Heart left ventricle (tissue), 16 donors: ENCODE measurements at regions not wholly inside any gene's neighbourhood (a gene's known extent, or its start where the extent isn't known, plus 50 kb on each side); places are given as distances from the start of the nearest gene placed in this dataset.

Experiments
- ATAC-seq, 4 donors: fragments of 200-7000 bp; cut with Tn5 transposase; one replicate each; pipeline ENCODE4 v1.9.1; 2020 to 2022; ENCODE audit warnings: moderate library complexity in 4 of 4, mild to moderate bottlenecking in 3 of 4, moderate number of reproducible peaks in 1 of 4
- DNase-seq, 5 donors: peaks; one replicate each; pipeline ENCODE4 v3.0.0-alpha.2; 2020
- H3K27ac ChIP-seq, 12 donors: fragments of 200-600 bp; sonication (generic) in 4 of 12; one replicate each; pipeline versions ENCODE4 v1.5.0 to v1.8.0; 2016 to 2022; ENCODE audit warnings: mild to moderate bottlenecking in 2 of 12
- H3K27me3 ChIP-seq, 9 donors: fragments of 200-600 bp; sonication (generic) in 2 of 9; one replicate each; pipeline versions ENCODE4 v1.5.1 to v1.8.0; 2016 to 2022; ENCODE audit warnings: mild to moderate bottlenecking in 3 of 9
- H3K36me3 ChIP-seq, 9 donors: fragments of 200-600 bp; sonication (generic) in 2 of 9; one replicate each; pipeline versions ENCODE4 v1.5.0 to v1.8.0; 2018 to 2022; ENCODE audit warnings: mild to moderate bottlenecking in 2 of 9
- H3K4me1 ChIP-seq, 12 donors: fragments of 200-600 bp; sonication (generic) in 4 of 12; one replicate each; pipeline versions ENCODE4 v1.5.0 to v1.8.0; 2016 to 2022; ENCODE audit warnings: mild to moderate bottlenecking in 3 of 12
- H3K4me3 ChIP-seq, 12 donors: fragments of 200-600 bp; sonication (generic) in 4 of 12; one replicate each; pipeline versions ENCODE4 v1.5.0 to v1.8.0; 2017 to 2022; ENCODE audit warnings: mild to moderate bottlenecking in 9 of 12, moderate library complexity in 4 of 12
- H3K9me3 ChIP-seq, 12 donors: fragments of 200-600 bp; sonication (generic) in 4 of 12; one replicate each; pipeline versions ENCODE4 v1.5.0 to v1.8.0; 2016 to 2022; ENCODE audit warnings: mild to moderate bottlenecking in 1 of 12
- CTCF ChIP-seq, 12 donors: fragments of 200-600 bp; sonication (generic) in 4 of 12; IDR thresholded peaks; one replicate each; pipeline versions ENCODE4 v1.5.0 to v1.8.0; 2018 to 2022; ENCODE audit warnings: antibody characterized with exemption in 12 of 12, mild to moderate bottlenecking in 5 of 12
- POLR2A ChIP-seq, 2 donors: fragments of 450-650 bp; IDR thresholded peaks; one replicate each; pipeline ENCODE4 v1.6.1; 2017; ENCODE audit warnings: antibody characterized with exemption in 2 of 2, mild to moderate bottlenecking in 2 of 2, moderate library complexity in 2 of 2
- WGBS, 4 donors: extraction: QIAGEN DNeasy Blood & Tissue Kit in 2 of 4; methylation state at CpG; one replicate each; pipeline versions ENCODE4 v1.1.5 to v1.1.7; 2013 to 2018; 5-methylcytosine and 5-hydroxymethylcytosine counted together
- intact Hi-C, 10 donors: fragments of 100-400 bp; cut with DNase I; formaldehyde crosslinking; loops; one replicate each; pipeline versions ENCODE4 v1.11.1 to v1.14.2; 2022
- donor health status: ischemic (EF 13 %, LVEDD 7.1; RV severe dilation, severe dysfunction).
- donor health status: healthy with polysubstance abuse.
- donor health status: DM: no; HTN: yes; CAD: no.
- donor health status: DM: no; HTN: no; CAD: no.
- donor health status: ischemic (EF 25% LVEDD 6.9; RV normal size, moderate dysfunction).
- donor health status: ischemic (EF 25% LVEDD 5.7; RV mildly dilated, moderate dysfunction).
- donor health status: healthy.
- donor health status: DM: yes; HTN: yes; CAD: no.
- donor health status: ischemic (EF 35%, LVEDD 5.7; RV mildly dilated, moderate dysfunction).
- donor health status: nonischemic (EF 11% LVEDD 7.7; RV severe dilation, severe dysfunction).
- donor health status: DM: yes; HTN: yes; CAD: no.
- donor health status: PGD.
- donor health status: ischemic (EF 29% LVEDD 5.4; RV normal size, mild dysfunction).
- donor health status: nonischemic (EF 23%, LVEDD 6.1; RV moderate dilation, normal function).

- DNase-seq (no peak), ATAC-seq (no peak)
- peaks cover 0 to 32% (median 15%) of the 10 kb centered on the region in 12 donors for H3K4me1 ChIP-seq
- intact Hi-C loops: loop anchor here in 2 of 10 donors (10.0 kb wide), 2 partner anchors 75 to 495 kb away; no protein-coding TSS in a partner anchor
- no peak for TF ChIP-seq CTCF (IDR thresholded peaks at IDR 0.05)
- TF ChIP-seq POLR2A (IDR thresholded peaks at IDR 0.05): no peak
- 79 to 89% (median 87%) methylated on average over 8 of the region's 8 CpGs for WGBS, 4 donors
- no peaks in the 10 kb centered on the region for H3K36me3 ChIP-seq
- H3K9me3 ChIP-seq: no peaks in the 10 kb centered on the region
- H3K27me3 ChIP-seq: no peaks in the 10 kb centered on the region
- H3K4me3 ChIP-seq: no peak overlapping the region
- H3K27ac ChIP-seq: peak overlapping the region in 8 of 12 donors; percentile 16 to 63 (median 34)
Observed at GRCh38 chr9:13939701-13940490, 374.0 kb downstream of the NFIB start.

- 12 to 27% (median 26%) methylated on average over 1 of the region's 1 CpG for WGBS, 4 donors
- H3K36me3 ChIP-seq: no peaks in the 10 kb centered on the region
- no peaks in the 10 kb centered on the region for H3K9me3 ChIP-seq
- H3K4me3 ChIP-seq: no peak overlapping the region
- peak; percentile 9 to 77 (median 70) for ATAC-seq
- intact Hi-C loops: loop anchor here in 1 of 10 donors (10.0 kb wide), 1 partner anchor 494 kb away; no protein-coding TSS in a partner anchor
- peak overlapping the region in 9 of 12 donors; percentile 16 to 63 (median 36) for H3K27ac ChIP-seq
- no peaks in the 10 kb centered on the region for H3K27me3 ChIP-seq
- H3K4me1 ChIP-seq: peaks cover 0 to 32% (median 15%) of the 10 kb centered on the region in 12 donors
- TF ChIP-seq POLR2A (IDR thresholded peaks at IDR 0.05) (no peak), CTCF (IDR thresholded peaks at IDR 0.05) (no peak)
- no peak for DNase-seq
Observed at GRCh38 chr9:13939134-13939533, 374.8 kb downstream of the NFIB start.

GRCh38 chr9:13934416-13934815 is 379.5 kb downstream of the NFIB start:
- ATAC-seq (no peak), DNase-seq (no peak)
- TF ChIP-seq CTCF (IDR thresholded peaks at IDR 0.05): no peak
- Histone ChIP-seq H3K4me3 (no peak overlapping the region), H3K9me3 (no peaks in the 10 kb centered on the region), H3K4me1 (peaks cover 0 to 29% (median 10%) of the 10 kb centered on the region in 12 donors), H3K27me3 (no peaks in the 10 kb centered on the region), H3K27ac (no peak overlapping the region), H3K36me3 (no peaks in the 10 kb centered on the region)
- intact Hi-C loops: loop anchor here in 1 of 10 donors (10.0 kb wide), 1 partner anchor 490 kb away; no protein-coding TSS in a partner anchor
- WGBS, 4 donors: 94 to 99% (median 97%) methylated on average over 3 of the region's 3 CpGs

- intact Hi-C loops: loop anchor here in 1 of 10 donors (10.0 kb wide), 1 partner anchor 488 kb away; no protein-coding TSS in a partner anchor
- 47 to 67% (median 54%) methylated on average over 1 of the region's 1 CpG for WGBS, 4 donors
- TF ChIP-seq CTCF (IDR thresholded peaks at IDR 0.05) (no peak), POLR2A (IDR thresholded peaks at IDR 0.05) (no peak)
- Histone ChIP-seq H3K9me3 (no peaks in the 10 kb centered on the region), H3K27me3 (no peaks in the 10 kb centered on the region), H3K36me3 (no peaks in the 10 kb centered on the region), H3K27ac (peak overlapping the region in 7 of 12 donors; percentile 11 to 61 (median 31)), H3K4me1 (peaks cover 0 to 19% (median 6%) of the 10 kb centered on the region in 12 donors), H3K4me3 (no peak overlapping the region)
- peak in 2 of 4 donors; percentile 22 to 27 for ATAC-seq
- no peak for DNase-seq
Observed at GRCh38 chr9:13933268-13933656, 380.7 kb downstream of the NFIB start.
